WTC11 (cell line): ENCODE measurements at regions not wholly inside any gene's neighbourhood (a gene's known extent, or its start where the extent isn't known, plus 50 kb on each side); places are given as distances from the start of the nearest gene placed in this dataset.

Experiments used
- ATAC-seq: fragments of 200-7000 bp; cut with Tn5 transposase; 2 replicates; pipeline ENCODE4 v1.10.0; 2021; ENCODE audit warnings: mild to moderate bottlenecking, moderate library complexity
- CTCF ChIA-PET: fragments of 300-600 bp; sonication (Branson Sonifier 250); formaldehyde crosslinking; loops from one replicate; lab custom pipeline; 2021; ENCODE audit warnings: antibody characterized with exemption; lab: Charles Lee
- POLR2A ChIA-PET: fragments of 350-600 bp; sonication (Branson Sonifier 250); formaldehyde crosslinking; loops from one replicate; lab custom pipeline; 2021; ENCODE audit warnings: antibody characterized with exemption; lab: Charles Lee
- DNase-seq: peaks from one replicate; pipeline ENCODE4 v3.0.0; 2021; ENCODE audit warnings: low spot score
- H3K27ac Mint-ChIP-seq: 2 replicates; pipeline ENCODE4 v1.8.0; 2021; ENCODE audit warnings: mixed read lengths
- H3K27me3 Mint-ChIP-seq: 2 replicates; pipeline ENCODE4 v1.8.0; 2021; ENCODE audit warnings: low read depth, mild to moderate bottlenecking, moderate library complexity, mixed read lengths
- H3K36me3 Mint-ChIP-seq: 2 replicates; pipeline ENCODE4 v1.8.0; 2021; ENCODE audit warnings: mixed read lengths
- H3K4me1 Mint-ChIP-seq: 2 replicates; pipeline ENCODE4 v1.8.0; 2022; ENCODE audit warnings: mixed read lengths
- H3K4me3 Mint-ChIP-seq: 2 replicates; pipeline ENCODE4 v1.8.0; 2021; ENCODE audit warnings: mild to moderate bottlenecking, moderate library complexity, mixed read lengths
- H3K9me3 Mint-ChIP-seq: 2 replicates; pipeline ENCODE4 v1.8.0; 2021; ENCODE audit warnings: mixed read lengths
- CDX4 ChIP-seq: fragments of 250-450 bp; sonication (Bioruptor Pico); IDR thresholded peaks from 2 replicates; pipeline ENCODE4 v1.9.0; 2021; ENCODE audit warnings: moderate library complexity, mild to moderate bottlenecking, inconsistent platforms, borderline replicate concordance
- E2F1 ChIP-seq: sonication (generic); formaldehyde crosslinking; IDR thresholded peaks from 2 replicates; pipeline ENCODE4 v1.8.0; 2022; ENCODE audit warnings: mild to moderate bottlenecking, missing genetic modification reagents
- GRHL2 ChIP-seq: fragments of 250-450 bp; sonication (Bioruptor Pico); IDR thresholded peaks from 2 replicates; pipeline ENCODE4 v1.8.0; 2022; ENCODE audit warnings: mild to moderate bottlenecking, moderate library complexity; ENCODE audit not compliant: insufficient replicate concordance, severe bottlenecking
- JAZF1 ChIP-seq: fragments of 250-450 bp; sonication (Bioruptor Pico); IDR thresholded peaks from 2 replicates; pipeline ENCODE4 v1.9.0; 2021; ENCODE audit warnings: moderate library complexity, mild to moderate bottlenecking, inconsistent platforms
- JUN ChIP-seq: sonication (generic); formaldehyde crosslinking; IDR thresholded peaks from 2 replicates; pipeline ENCODE4 v1.8.0; 2023; ENCODE audit warnings: mild to moderate bottlenecking, missing genetic modification reagents
- MXD4 ChIP-seq: fragments of 250-450 bp; sonication (Bioruptor Pico); IDR thresholded peaks from 2 replicates; pipeline ENCODE4 v1.8.0; 2021; ENCODE audit warnings: mild to moderate bottlenecking, moderate library complexity, borderline replicate concordance
- NFATC4 ChIP-seq: fragments of 250-450 bp; sonication (Bioruptor Pico); IDR thresholded peaks from 2 replicates; pipeline ENCODE4 v1.9.0; 2021; ENCODE audit warnings: mild to moderate bottlenecking
- NR1H2 ChIP-seq: sonication (generic); formaldehyde crosslinking; IDR thresholded peaks from 2 replicates; pipeline ENCODE4 v1.9.0; 2021; ENCODE audit warnings: mild to moderate bottlenecking, moderate library complexity, missing genetic modification reagents
- RORB ChIP-seq: fragments of 250-450 bp; sonication (Bioruptor Pico); IDR thresholded peaks from 2 replicates; pipeline ENCODE4 v1.9.0; 2021; ENCODE audit warnings: mild to moderate bottlenecking
- SMAD3 ChIP-seq: sonication (generic); formaldehyde crosslinking; IDR thresholded peaks from 2 replicates; pipeline ENCODE4 v1.8.0; 2022; ENCODE audit warnings: missing genetic modification reagents, mild to moderate bottlenecking, borderline replicate concordance
- TCF7 ChIP-seq: sonication (generic); formaldehyde crosslinking; IDR thresholded peaks from 2 replicates; pipeline ENCODE4 v1.8.0; 2022; ENCODE audit warnings: mild to moderate bottlenecking, low read depth, missing genetic modification reagents, moderate library complexity
- TEAD1 ChIP-seq: sonication (generic); formaldehyde crosslinking; IDR thresholded peaks from 2 replicates; pipeline ENCODE4 v1.8.0; 2022; ENCODE audit warnings: mild to moderate bottlenecking, missing genetic modification reagents
- USF2 ChIP-seq: sonication (generic); formaldehyde crosslinking; IDR thresholded peaks from 2 replicates; pipeline ENCODE4 v1.8.1; 2023; ENCODE audit warnings: mild to moderate bottlenecking, missing genetic modification reagents, moderate library complexity
- ZBTB21 ChIP-seq: sonication (generic); formaldehyde crosslinking; IDR thresholded peaks from 2 replicates; pipeline ENCODE4 v1.8.1; 2023; ENCODE audit warnings: mild to moderate bottlenecking, missing genetic modification reagents, borderline replicate concordance
- ZNF219 ChIP-seq: sonication (generic); formaldehyde crosslinking; IDR thresholded peaks from 2 replicates; pipeline ENCODE4 v1.8.0; 2023; ENCODE audit warnings: missing genetic modification reagents, mild to moderate bottlenecking, borderline replicate concordance
- ZNF232 ChIP-seq: sonication (generic); formaldehyde crosslinking; IDR thresholded peaks from 2 replicates; pipeline ENCODE4 v1.8.0; 2022; ENCODE audit warnings: mild to moderate bottlenecking, missing genetic modification reagents
- TF ChIP-seq, protein P1 (sequence below): sonication (generic); formaldehyde crosslinking; IDR thresholded peaks from 2 replicates; pipeline ENCODE4 v1.8.0; 2022; ENCODE audit warnings: mild to moderate bottlenecking, missing genetic modification reagents
- TF ChIP-seq, protein P2 (sequence below): sonication (generic); formaldehyde crosslinking; IDR thresholded peaks from 2 replicates; pipeline ENCODE4 v1.8.0; 2022; ENCODE audit warnings: missing genetic modification reagents
- TF ChIP-seq, protein P3 (sequence below): sonication (generic); formaldehyde crosslinking; conservative IDR thresholded peaks from 2 replicates; pipeline ENCODE4 v1.8.1; 2023; ENCODE audit warnings: mild to moderate bottlenecking, low read depth, missing genetic modification reagents, moderate library complexity

GRCh38 chr2:181241366-181241765 is 215.8 kb upstream of the ITGA4 start:
- no peaks in the 10 kb centered on the region for H3K27me3 Mint-ChIP-seq
- no peaks in the 10 kb centered on the region for H3K36me3 Mint-ChIP-seq
- DNase-seq (no peak), ATAC-seq (no peak)
- H3K4me3 Mint-ChIP-seq: no peak overlapping the region
- no peak for TF ChIP-seq GRHL2 (CRISPR knock-in tag)
- no peak for TF ChIP-seq NR1H2 (CRISPR knock-in tag)
- no peaks in the 10 kb centered on the region for H3K9me3 Mint-ChIP-seq
- no peak overlapping the region for H3K27ac Mint-ChIP-seq
- H3K4me1 Mint-ChIP-seq: no peaks in the 10 kb centered on the region
- POLR2A ChIA-PET: no interaction called here
- CTCF ChIA-PET: no interaction called here

- CTCF ChIA-PET: no interaction called here
- TF ChIP-seq ZNF232 (CRISPR knock-in tag): no peak
- no peak for TF ChIP-seq ZBTB21 (CRISPR knock-in tag)
- TF ChIP-seq ZNF219: no peak
- TF ChIP-seq TCF7 (CRISPR knock-in tag): no peak
- no peak for TF ChIP-seq E2F1 (CRISPR knock-in tag)
- no peak for TF ChIP-seq JAZF1 (CRISPR knock-in tag)
- no peak for TF ChIP-seq MXD4
- TF ChIP-seq, protein P1, sequence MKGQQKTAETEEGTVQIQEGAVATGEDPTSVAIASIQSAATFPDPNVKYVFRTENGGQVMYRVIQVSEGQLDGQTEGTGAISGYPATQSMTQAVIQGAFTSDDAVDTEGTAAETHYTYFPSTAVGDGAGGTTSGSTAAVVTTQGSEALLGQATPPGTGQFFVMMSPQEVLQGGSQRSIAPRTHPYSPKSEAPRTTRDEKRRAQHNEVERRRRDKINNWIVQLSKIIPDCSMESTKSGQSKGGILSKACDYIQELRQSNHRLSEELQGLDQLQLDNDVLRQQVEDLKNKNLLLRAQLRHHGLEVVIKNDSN (CRISPR knock-in tag): no peak
- TF ChIP-seq JUN (CRISPR knock-in tag): no peak
- TF ChIP-seq, protein P2, sequence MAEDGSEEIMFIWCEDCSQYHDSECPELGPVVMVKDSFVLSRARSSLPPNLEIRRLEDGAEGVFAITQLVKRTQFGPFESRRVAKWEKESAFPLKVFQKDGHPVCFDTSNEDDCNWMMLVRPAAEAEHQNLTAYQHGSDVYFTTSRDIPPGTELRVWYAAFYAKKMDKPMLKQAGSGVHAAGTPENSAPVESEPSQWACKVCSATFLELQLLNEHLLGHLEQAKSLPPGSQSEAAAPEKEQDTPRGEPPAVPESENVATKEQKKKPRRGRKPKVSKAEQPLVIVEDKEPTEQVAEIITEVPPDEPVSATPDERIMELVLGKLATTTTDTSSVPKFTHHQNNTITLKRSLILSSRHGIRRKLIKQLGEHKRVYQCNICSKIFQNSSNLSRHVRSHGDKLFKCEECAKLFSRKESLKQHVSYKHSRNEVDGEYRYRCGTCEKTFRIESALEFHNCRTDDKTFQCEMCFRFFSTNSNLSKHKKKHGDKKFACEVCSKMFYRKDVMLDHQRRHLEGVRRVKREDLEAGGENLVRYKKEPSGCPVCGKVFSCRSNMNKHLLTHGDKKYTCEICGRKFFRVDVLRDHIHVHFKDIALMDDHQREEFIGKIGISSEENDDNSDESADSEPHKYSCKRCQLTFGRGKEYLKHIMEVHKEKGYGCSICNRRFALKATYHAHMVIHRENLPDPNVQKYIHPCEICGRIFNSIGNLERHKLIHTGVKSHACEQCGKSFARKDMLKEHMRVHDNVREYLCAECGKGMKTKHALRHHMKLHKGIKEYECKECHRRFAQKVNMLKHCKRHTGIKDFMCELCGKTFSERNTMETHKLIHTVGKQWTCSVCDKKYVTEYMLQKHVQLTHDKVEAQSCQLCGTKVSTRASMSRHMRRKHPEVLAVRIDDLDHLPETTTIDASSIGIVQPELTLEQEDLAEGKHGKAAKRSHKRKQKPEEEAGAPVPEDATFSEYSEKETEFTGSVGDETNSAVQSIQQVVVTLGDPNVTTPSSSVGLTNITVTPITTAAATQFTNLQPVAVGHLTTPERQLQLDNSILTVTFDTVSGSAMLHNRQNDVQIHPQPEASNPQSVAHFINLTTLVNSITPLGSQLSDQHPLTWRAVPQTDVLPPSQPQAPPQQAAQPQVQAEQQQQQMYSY (CRISPR knock-in tag): no peak
- TF ChIP-seq, protein P3, sequence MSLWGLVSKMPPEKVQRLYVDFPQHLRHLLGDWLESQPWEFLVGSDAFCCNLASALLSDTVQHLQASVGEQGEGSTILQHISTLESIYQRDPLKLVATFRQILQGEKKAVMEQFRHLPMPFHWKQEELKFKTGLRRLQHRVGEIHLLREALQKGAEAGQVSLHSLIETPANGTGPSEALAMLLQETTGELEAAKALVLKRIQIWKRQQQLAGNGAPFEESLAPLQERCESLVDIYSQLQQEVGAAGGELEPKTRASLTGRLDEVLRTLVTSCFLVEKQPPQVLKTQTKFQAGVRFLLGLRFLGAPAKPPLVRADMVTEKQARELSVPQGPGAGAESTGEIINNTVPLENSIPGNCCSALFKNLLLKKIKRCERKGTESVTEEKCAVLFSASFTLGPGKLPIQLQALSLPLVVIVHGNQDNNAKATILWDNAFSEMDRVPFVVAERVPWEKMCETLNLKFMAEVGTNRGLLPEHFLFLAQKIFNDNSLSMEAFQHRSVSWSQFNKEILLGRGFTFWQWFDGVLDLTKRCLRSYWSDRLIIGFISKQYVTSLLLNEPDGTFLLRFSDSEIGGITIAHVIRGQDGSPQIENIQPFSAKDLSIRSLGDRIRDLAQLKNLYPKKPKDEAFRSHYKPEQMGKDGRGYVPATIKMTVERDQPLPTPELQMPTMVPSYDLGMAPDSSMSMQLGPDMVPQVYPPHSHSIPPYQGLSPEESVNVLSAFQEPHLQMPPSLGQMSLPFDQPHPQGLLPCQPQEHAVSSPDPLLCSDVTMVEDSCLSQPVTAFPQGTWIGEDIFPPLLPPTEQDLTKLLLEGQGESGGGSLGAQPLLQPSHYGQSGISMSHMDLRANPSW (CRISPR knock-in tag): no peak
- TF ChIP-seq RORB: no peak
- TF ChIP-seq TEAD1 (CRISPR knock-in tag): no peak
- TF ChIP-seq USF2 (CRISPR knock-in tag): no peak
- no peak for TF ChIP-seq CDX4 (CRISPR knock-in tag)
- no peak for TF ChIP-seq SMAD3 (CRISPR knock-in tag)
- TF ChIP-seq NFATC4 (CRISPR knock-in tag): no peak
- TF ChIP-seq, all 79 proteins: peak for 0
- H3K4me3 Mint-ChIP-seq: no peak overlapping the region
- no peaks in the 10 kb centered on the region for H3K9me3 Mint-ChIP-seq
- DNase-seq: no peak
- H3K27me3 Mint-ChIP-seq: no peaks in the 10 kb centered on the region
- no peak overlapping the region for H3K27ac Mint-ChIP-seq
- no peaks in the 10 kb centered on the region for H3K4me1 Mint-ChIP-seq
- ATAC-seq: no peak
- POLR2A ChIA-PET: no interaction called here
- H3K36me3 Mint-ChIP-seq: no peaks in the 10 kb centered on the region
Measured at GRCh38 chr2:181241797-181242196, 215.4 kb upstream of the ITGA4 start.
